NB4 (cell line): ENCODE measurements at regions not wholly inside any gene's neighbourhood (a gene's known extent, or its start where the extent isn't known, plus 50 kb on each side); places are given as distances from the start of the nearest gene placed in this dataset.

Experiments used
- MAX ChIP-seq: IDR thresholded peaks from 2 replicates; pipeline ENCODE4 v1.6.1; 2011; ENCODE audit warnings: low read depth, low read length
- POLR2A ChIP-seq: IDR thresholded peaks from 2 replicates; pipeline ENCODE4 v1.6.1; 2011; ENCODE audit warnings: mild to moderate bottlenecking; ENCODE audit not compliant: insufficient read length; ENCODE audit errors: extremely low read depth
- TF ChIP-seq, protein P1 (sequence below): IDR thresholded peaks from one replicate; pipeline ENCODE4 v1.5.1; 2012; ENCODE audit warnings: low read depth, low read length

- TF ChIP-seq MAX (no peak), POLR2A (no peak)
- TF ChIP-seq, protein P1, sequence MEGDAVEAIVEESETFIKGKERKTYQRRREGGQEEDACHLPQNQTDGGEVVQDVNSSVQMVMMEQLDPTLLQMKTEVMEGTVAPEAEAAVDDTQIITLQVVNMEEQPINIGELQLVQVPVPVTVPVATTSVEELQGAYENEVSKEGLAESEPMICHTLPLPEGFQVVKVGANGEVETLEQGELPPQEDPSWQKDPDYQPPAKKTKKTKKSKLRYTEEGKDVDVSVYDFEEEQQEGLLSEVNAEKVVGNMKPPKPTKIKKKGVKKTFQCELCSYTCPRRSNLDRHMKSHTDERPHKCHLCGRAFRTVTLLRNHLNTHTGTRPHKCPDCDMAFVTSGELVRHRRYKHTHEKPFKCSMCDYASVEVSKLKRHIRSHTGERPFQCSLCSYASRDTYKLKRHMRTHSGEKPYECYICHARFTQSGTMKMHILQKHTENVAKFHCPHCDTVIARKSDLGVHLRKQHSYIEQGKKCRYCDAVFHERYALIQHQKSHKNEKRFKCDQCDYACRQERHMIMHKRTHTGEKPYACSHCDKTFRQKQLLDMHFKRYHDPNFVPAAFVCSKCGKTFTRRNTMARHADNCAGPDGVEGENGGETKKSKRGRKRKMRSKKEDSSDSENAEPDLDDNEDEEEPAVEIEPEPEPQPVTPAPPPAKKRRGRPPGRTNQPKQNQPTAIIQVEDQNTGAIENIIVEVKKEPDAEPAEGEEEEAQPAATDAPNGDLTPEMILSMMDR, result no peak
These were observed 114.8 kb downstream of the HMX1 start for GRCh38 chr4:8756816-8757215.
